ENCODE measurements at regions not wholly inside any gene's neighbourhood (a gene's known extent, or its start where the extent isn't known, plus 50 kb on each side); places are given as distances from the start of the nearest gene placed in this dataset.

DNA sequence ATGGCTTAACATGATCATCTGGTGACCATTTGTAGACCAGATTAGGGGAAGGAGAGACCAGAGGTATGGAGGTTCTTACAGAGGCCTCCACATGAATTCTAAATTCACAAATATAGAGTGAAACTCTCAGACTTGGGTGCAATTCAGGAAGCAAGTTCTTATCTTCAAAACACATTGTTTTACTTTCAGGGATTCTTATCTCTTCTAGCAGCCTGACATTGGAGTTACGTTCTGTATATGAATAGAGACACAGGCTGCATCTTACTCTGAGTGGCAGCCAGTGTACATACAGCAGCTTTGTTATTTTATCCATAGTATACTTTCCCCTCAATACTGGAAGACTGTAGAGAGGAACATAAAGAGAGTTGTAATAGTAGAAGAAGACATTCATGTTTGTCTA is 1331.7 kb upstream of the WWC1 start:
- DNase-seq: no peak
- Mint-ChIP-seq H3K27me3 (ENCODE audit: insufficient read depth) (no peaks in the 10 kb centered on the region), H3K36me3 (ENCODE audit: low read depth) (no peaks in the 10 kb centered on the region), H3K4me3 (no peak overlapping the region), H3K27ac (no peak overlapping the region), H3K4me1 (peaks cover 25% of the 10 kb centered on the region), H3K9me3 (no peaks in the 10 kb centered on the region)
- H3K36me3 ChIP-seq (ENCODE audit: control insufficient read depth, insufficient read depth, low read length): no peaks in the 10 kb centered on the region
- TF ChIP-seq, protein P1, sequence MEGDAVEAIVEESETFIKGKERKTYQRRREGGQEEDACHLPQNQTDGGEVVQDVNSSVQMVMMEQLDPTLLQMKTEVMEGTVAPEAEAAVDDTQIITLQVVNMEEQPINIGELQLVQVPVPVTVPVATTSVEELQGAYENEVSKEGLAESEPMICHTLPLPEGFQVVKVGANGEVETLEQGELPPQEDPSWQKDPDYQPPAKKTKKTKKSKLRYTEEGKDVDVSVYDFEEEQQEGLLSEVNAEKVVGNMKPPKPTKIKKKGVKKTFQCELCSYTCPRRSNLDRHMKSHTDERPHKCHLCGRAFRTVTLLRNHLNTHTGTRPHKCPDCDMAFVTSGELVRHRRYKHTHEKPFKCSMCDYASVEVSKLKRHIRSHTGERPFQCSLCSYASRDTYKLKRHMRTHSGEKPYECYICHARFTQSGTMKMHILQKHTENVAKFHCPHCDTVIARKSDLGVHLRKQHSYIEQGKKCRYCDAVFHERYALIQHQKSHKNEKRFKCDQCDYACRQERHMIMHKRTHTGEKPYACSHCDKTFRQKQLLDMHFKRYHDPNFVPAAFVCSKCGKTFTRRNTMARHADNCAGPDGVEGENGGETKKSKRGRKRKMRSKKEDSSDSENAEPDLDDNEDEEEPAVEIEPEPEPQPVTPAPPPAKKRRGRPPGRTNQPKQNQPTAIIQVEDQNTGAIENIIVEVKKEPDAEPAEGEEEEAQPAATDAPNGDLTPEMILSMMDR (conservative IDR thresholded peaks at IDR 0.05): no peak
- no peak overlapping the region for H3K9ac ChIP-seq (ENCODE audit: extremely low read depth, low read length, poor library complexity, severe bottlenecking)
- H3K27me3 ChIP-seq (ENCODE audit: control insufficient read depth, insufficient read depth, low read length, poor library complexity, severe bottlenecking): no peaks in the 10 kb centered on the region
- H3K4me3 ChIP-seq (ENCODE audit: low read length): no peak overlapping the region
- no peaks in the 10 kb centered on the region for H3K9me3 ChIP-seq (ENCODE audit: control insufficient read depth, low read length)
- H3K4me1 ChIP-seq (ENCODE audit: control insufficient read depth, insufficient read depth, low read length): peaks cover 10% of the 10 kb centered on the region
- 96% methylated on average over 1 of the region's 1 CpG; no CpG with 5 or more reads in 1 of the 2 experiments for WGBS, 2 experiments (ENCODE audit: insufficient coverage in 1 of 2, insufficient read length in 1 of 2)
- H3K27ac ChIP-seq (ENCODE audit: low read depth, low read length): no peak overlapping the region

DNA sequence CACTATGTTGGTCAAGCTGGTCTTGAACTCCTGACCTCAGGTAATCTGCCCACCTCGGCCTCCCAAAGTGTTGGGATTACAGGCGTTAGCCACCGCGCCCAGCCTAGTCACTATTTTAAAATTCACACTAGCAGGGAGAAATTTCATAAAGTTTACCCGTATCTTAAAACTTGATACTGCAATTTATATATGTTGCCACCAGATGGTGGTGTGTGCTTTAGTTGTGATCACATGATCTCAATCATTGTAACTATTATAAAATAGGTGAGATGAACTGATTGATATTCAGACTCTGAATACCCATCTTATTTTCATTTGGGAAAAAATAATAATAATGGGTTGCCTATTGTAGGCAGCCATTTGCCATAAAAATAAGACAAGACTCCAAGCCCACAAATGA is 1330.4 kb upstream of the WWC1 start:
- no peak overlapping the region for H3K27ac Mint-ChIP-seq
- WGBS, 2 experiments (ENCODE audit: insufficient coverage in 1 of 2, insufficient read length in 1 of 2): 83 to 96% methylated on average over 4 to 5 of the region's 5 CpGs

DNA sequence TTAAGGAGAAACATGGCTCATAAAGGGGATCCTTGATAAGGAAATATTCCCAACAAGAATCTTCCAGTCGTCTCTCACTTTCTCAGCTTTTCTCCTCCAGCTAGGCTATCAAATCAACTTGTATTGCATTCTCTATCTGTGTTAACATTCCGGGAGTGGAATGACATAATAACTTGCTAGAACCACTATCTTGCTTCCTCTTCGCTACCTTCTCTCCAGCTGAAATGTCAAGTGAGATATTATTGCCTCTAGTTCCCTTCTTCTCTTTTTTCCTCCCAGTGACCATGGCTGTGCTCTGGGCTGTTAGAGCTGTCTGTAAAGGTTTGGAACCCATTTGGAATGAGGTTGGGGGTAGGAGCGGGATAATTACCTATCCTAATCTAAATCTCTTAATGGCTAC is 1329.5 kb upstream of the WWC1 start:
- H3K27me3 Mint-ChIP-seq (ENCODE audit: insufficient read depth): no peaks in the 10 kb centered on the region
- Histone ChIP-seq H3K36me3 (ENCODE audit: control insufficient read depth, insufficient read depth, low read length) (no peaks in the 10 kb centered on the region), H3K27ac (ENCODE audit: low read depth, low read length) (no peak overlapping the region), H3K4me3 (ENCODE audit: low read length) (peak overlapping the region; percentile 7), H3K9ac (ENCODE audit: extremely low read depth, low read length, poor library complexity, severe bottlenecking) (no peak overlapping the region), H3K9me3 (ENCODE audit: control insufficient read depth, low read length) (no peaks in the 10 kb centered on the region), H3K4me1 (ENCODE audit: control insufficient read depth, insufficient read depth, low read length) (peaks cover 10% of the 10 kb centered on the region), H3K27me3 (ENCODE audit: control insufficient read depth, insufficient read depth, low read length, poor library complexity, severe bottlenecking) (no peaks in the 10 kb centered on the region)
- H3K4me3 Mint-ChIP-seq: peak overlapping the region; percentile 3
- H3K27ac Mint-ChIP-seq: no peak overlapping the region
- H3K4me1 Mint-ChIP-seq: peaks cover 25% of the 10 kb centered on the region
- DNase-seq: no peak
- TF ChIP-seq, protein P1 (conservative IDR thresholded peaks at IDR 0.05): no peak
- WGBS, 2 experiments (ENCODE audit: insufficient coverage in 1 of 2, insufficient read length in 1 of 2): 50 to 81% methylated on average over 1 to 3 of the region's 4 CpGs
- H3K36me3 Mint-ChIP-seq (ENCODE audit: low read depth): no peaks in the 10 kb centered on the region
- peaks cover 6% of the 10 kb centered on the region for H3K9me3 Mint-ChIP-seq

More for the DNA sequence above, 1330.4 kb upstream of the WWC1 start:
- Mint-ChIP-seq H3K9me3 (peaks cover 1% of the 10 kb centered on the region), H3K4me3 (no peak overlapping the region), H3K36me3 (ENCODE audit: low read depth) (no peaks in the 10 kb centered on the region), H3K27me3 (ENCODE audit: insufficient read depth) (no peaks in the 10 kb centered on the region), H3K4me1 (peaks cover 25% of the 10 kb centered on the region)
- DNase-seq: no peak
- Histone ChIP-seq H3K27ac (ENCODE audit: low read depth, low read length) (no peak overlapping the region), H3K4me3 (ENCODE audit: low read length) (no peak overlapping the region), H3K9me3 (ENCODE audit: control insufficient read depth, low read length) (no peaks in the 10 kb centered on the region), H3K4me1 (ENCODE audit: control insufficient read depth, insufficient read depth, low read length) (peaks cover 10% of the 10 kb centered on the region), H3K36me3 (ENCODE audit: control insufficient read depth, insufficient read depth, low read length) (no peaks in the 10 kb centered on the region), H3K27me3 (ENCODE audit: control insufficient read depth, insufficient read depth, low read length, poor library complexity, severe bottlenecking) (no peaks in the 10 kb centered on the region), H3K9ac (ENCODE audit: extremely low read depth, low read length, poor library complexity, severe bottlenecking) (no peak overlapping the region)
- TF ChIP-seq, protein P1 (conservative IDR thresholded peaks at IDR 0.05): peak; percentile 78

All from endodermal cell (in vitro differentiated cells).